ENCODE measurements at regions not wholly inside any gene's neighbourhood (a gene's known extent, or its start where the extent isn't known, plus 50 kb on each side); places are given as distances from the start of the nearest gene placed in this dataset.
"Not testable (repeated sequence)": the region's sequence is repeated elsewhere in the genome, so short reads cannot be mapped to it uniquely, and the experiment has no call there.

- H3K4me3 ChIP-seq (ENCODE audit: low read depth, low read length): no peak overlapping the region
- no peak for TF ChIP-seq CTCF (IDR thresholded peaks at IDR 0.05; ENCODE audit: insufficient read depth, low read length, severe bottlenecking)
- no peaks in the 10 kb centered on the region for H3K36me3 ChIP-seq (ENCODE audit: control insufficient read depth, insufficient read depth, low read length)
- DNase-seq (ENCODE audit: low read depth): peak; percentile 7
- no peaks in the 10 kb centered on the region for H3K27me3 ChIP-seq (ENCODE audit: control insufficient read depth, insufficient read depth, low read length)
- FAIRE-seq: no peak
Observed at GRCh38 chr10:125415006-125415633, 254.8 kb upstream of the CTBP2 start.

GRCh38 chr10:125411724-125412123 lies 251.4 kb upstream of the CTBP2 start:
- no peaks in the 10 kb centered on the region for H3K36me3 ChIP-seq (ENCODE audit: control insufficient read depth, insufficient read depth, low read length)
- DNase-seq (ENCODE audit: low read depth) (peak; percentile 96), FAIRE-seq (no peak)

GRCh38 chr10:125409756-125410155 lies 249.4 kb upstream of the CTBP2 start:
- DNase-seq (ENCODE audit: low read depth): peak; percentile 34

More at GRCh38 chr10:125411724-125412123, 251.4 kb upstream of the CTBP2 start:
- Histone ChIP-seq H3K27me3 (ENCODE audit: control insufficient read depth, insufficient read depth, low read length) (no peaks in the 10 kb centered on the region), H3K4me3 (ENCODE audit: low read depth, low read length) (no peak overlapping the region)
- no peak for TF ChIP-seq CTCF (IDR thresholded peaks at IDR 0.05; ENCODE audit: insufficient read depth, low read length, severe bottlenecking)

GRCh38 chr10:125407557-125407956 lies 247.2 kb upstream of the CTBP2 start:
- FAIRE-seq (no peak), DNase-seq (ENCODE audit: low read depth) (no peak)
- no peak for TF ChIP-seq CTCF (IDR thresholded peaks at IDR 0.05; ENCODE audit: insufficient read depth, low read length, severe bottlenecking)
- H3K4me3 ChIP-seq (ENCODE audit: low read depth, low read length): no peak overlapping the region
- no peaks in the 10 kb centered on the region for H3K27me3 ChIP-seq (ENCODE audit: control insufficient read depth, insufficient read depth, low read length)
- H3K36me3 ChIP-seq (ENCODE audit: control insufficient read depth, insufficient read depth, low read length): no peaks in the 10 kb centered on the region

More at GRCh38 chr10:125409756-125410155, 249.4 kb upstream of the CTBP2 start:
- no peak overlapping the region for H3K4me3 ChIP-seq (ENCODE audit: low read depth, low read length)
- TF ChIP-seq CTCF (IDR thresholded peaks at IDR 0.05; ENCODE audit: insufficient read depth, low read length, severe bottlenecking): no peak
- FAIRE-seq: no peak
- no peaks in the 10 kb centered on the region for H3K27me3 ChIP-seq (ENCODE audit: control insufficient read depth, insufficient read depth, low read length)
- H3K36me3 ChIP-seq (ENCODE audit: control insufficient read depth, insufficient read depth, low read length): no peaks in the 10 kb centered on the region

- DNase-seq (ENCODE audit: low read depth) (peak; percentile 99), FAIRE-seq (peak; percentile 94)
- Histone ChIP-seq H3K4me3 (ENCODE audit: low read depth, low read length) (no peak overlapping the region), H3K27me3 (ENCODE audit: control insufficient read depth, insufficient read depth, low read length) (no peaks in the 10 kb centered on the region), H3K36me3 (ENCODE audit: control insufficient read depth, insufficient read depth, low read length) (no peaks in the 10 kb centered on the region)
- TF ChIP-seq CTCF (IDR thresholded peaks at IDR 0.05; ENCODE audit: insufficient read depth, low read length, severe bottlenecking): no peak
Observed at GRCh38 chr10:125407000-125407502, 246.7 kb upstream of the CTBP2 start.

- FAIRE-seq: not testable (repeated sequence)
Observed at GRCh38 chr10:125404902-125405301, 244.5 kb upstream of the CTBP2 start.

More at GRCh38 chr10:125404902-125405301, 244.5 kb upstream of the CTBP2 start:
- H3K27me3 ChIP-seq (ENCODE audit: control insufficient read depth, insufficient read depth, low read length); H3K4me3 ChIP-seq (ENCODE audit: low read depth, low read length); DNase-seq (ENCODE audit: low read depth); H3K36me3 ChIP-seq (ENCODE audit: control insufficient read depth, insufficient read depth, low read length): not testable (repeated sequence)
